ENCODE measurements at regions not wholly inside any gene's neighbourhood (a gene's known extent, or its start where the extent isn't known, plus 50 kb on each side); places are given as distances from the start of the nearest gene placed in this dataset.

- DNase-seq: no peak
- 82% methylated on average over 3 of the region's 3 CpGs for WGBS, 2 donors
- Histone ChIP-seq H3K27me3 (no peaks in the 10 kb centered on the region), H3K36me3 (no peaks in the 10 kb centered on the region), H3K4me3 (no peak overlapping the region), H3K27ac (no peak overlapping the region), H3K4me1 (no peaks in the 10 kb centered on the region), H3K9me3 (no peaks in the 10 kb centered on the region)
- intact Hi-C loops (cut with DNase I): no loop called here
- TF ChIP-seq CTCF (IDR thresholded peaks at IDR 0.05) (no peak), POLR2A (IDR thresholded peaks at IDR 0.05) (no peak)
These were observed 163.6 kb upstream of the GNAI1 start for GRCh38 chr7:79971058-79971457.

GRCh38 chr7:79968894-79969293 lies 165.7 kb upstream of the GNAI1 start:
- 51 to 65% methylated on average over 2 of the region's 2 CpGs for WGBS, 2 donors
- no peak for TF ChIP-seq POLR2A (IDR thresholded peaks at IDR 0.05)
- TF ChIP-seq CTCF (IDR thresholded peaks at IDR 0.05): no peak
- no peak for DNase-seq

GRCh38 chr7:79968077-79968648 lies 166.5 kb upstream of the GNAI1 start:
- 77 to 83% methylated on average over 3 of the region's 4 CpGs for WGBS, 2 donors
- DNase-seq: no peak
- H3K36me3 ChIP-seq: no peaks in the 10 kb centered on the region

More at GRCh38 chr7:79968894-79969293, 165.7 kb upstream of the GNAI1 start:
- Histone ChIP-seq H3K36me3 (no peaks in the 10 kb centered on the region), H3K27me3 (no peaks in the 10 kb centered on the region), H3K4me3 (no peak overlapping the region), H3K9me3 (no peaks in the 10 kb centered on the region), H3K27ac (no peak overlapping the region), H3K4me1 (no peaks in the 10 kb centered on the region)
- intact Hi-C loops (cut with DNase I): no loop called here

GRCh38 chr7:79965946-79966345 lies 168.7 kb upstream of the GNAI1 start:
- intact Hi-C loops (cut with DNase I): no loop called here
- Histone ChIP-seq H3K36me3 (no peaks in the 10 kb centered on the region), H3K4me1 (no peaks in the 10 kb centered on the region), H3K27ac (no peak overlapping the region), H3K27me3 (no peaks in the 10 kb centered on the region), H3K4me3 (no peak overlapping the region), H3K9me3 (no peaks in the 10 kb centered on the region)
- 67 to 69% methylated on average over 4 of the region's 4 CpGs for WGBS, 2 donors
- DNase-seq: no peak
- TF ChIP-seq POLR2A (IDR thresholded peaks at IDR 0.05): no peak
- TF ChIP-seq CTCF (IDR thresholded peaks at IDR 0.05): no peak

More at GRCh38 chr7:79968077-79968648, 166.5 kb upstream of the GNAI1 start:
- no peaks in the 10 kb centered on the region for H3K4me1 ChIP-seq
- H3K27me3 ChIP-seq: no peaks in the 10 kb centered on the region
- intact Hi-C loops (cut with DNase I): no loop called here
- H3K4me3 ChIP-seq: no peak overlapping the region
- no peak overlapping the region for H3K27ac ChIP-seq
- TF ChIP-seq CTCF (IDR thresholded peaks at IDR 0.05) (no peak), POLR2A (IDR thresholded peaks at IDR 0.05) (no peak)
- no peaks in the 10 kb centered on the region for H3K9me3 ChIP-seq

GRCh38 chr7:79964463-79964862 lies 170.2 kb upstream of the GNAI1 start:
- DNase-seq: no peak
- Histone ChIP-seq H3K4me3 (no peak overlapping the region), H3K4me1 (no peaks in the 10 kb centered on the region), H3K27me3 (no peaks in the 10 kb centered on the region), H3K9me3 (no peaks in the 10 kb centered on the region), H3K27ac (no peak overlapping the region), H3K36me3 (no peaks in the 10 kb centered on the region)
- intact Hi-C loops (cut with DNase I): no loop called here
- TF ChIP-seq POLR2A (IDR thresholded peaks at IDR 0.05) (no peak), CTCF (IDR thresholded peaks at IDR 0.05) (no peak)
- WGBS, 2 donors: 58 to 71% methylated on average over 1 of the region's 1 CpG
